NCI-H82 (cell line): ENCODE measurements at regions not wholly inside any gene's neighbourhood (a gene's known extent, or its start where the extent isn't known, plus 50 kb on each side); places are given as distances from the start of the nearest gene placed in this dataset.
A peak's percentile ranks its signal among the peaks of the same experiment; 100 is the strongest.
"Not testable (repeated sequence)": the region's sequence is repeated elsewhere in the genome, so short reads cannot be mapped to it uniquely, and the experiment has no call there.

Source experiments
- DNase-seq: peaks from one replicate; lab custom pipeline; 2025; lab: John Stamatoyannopoulos, UW

DNA sequence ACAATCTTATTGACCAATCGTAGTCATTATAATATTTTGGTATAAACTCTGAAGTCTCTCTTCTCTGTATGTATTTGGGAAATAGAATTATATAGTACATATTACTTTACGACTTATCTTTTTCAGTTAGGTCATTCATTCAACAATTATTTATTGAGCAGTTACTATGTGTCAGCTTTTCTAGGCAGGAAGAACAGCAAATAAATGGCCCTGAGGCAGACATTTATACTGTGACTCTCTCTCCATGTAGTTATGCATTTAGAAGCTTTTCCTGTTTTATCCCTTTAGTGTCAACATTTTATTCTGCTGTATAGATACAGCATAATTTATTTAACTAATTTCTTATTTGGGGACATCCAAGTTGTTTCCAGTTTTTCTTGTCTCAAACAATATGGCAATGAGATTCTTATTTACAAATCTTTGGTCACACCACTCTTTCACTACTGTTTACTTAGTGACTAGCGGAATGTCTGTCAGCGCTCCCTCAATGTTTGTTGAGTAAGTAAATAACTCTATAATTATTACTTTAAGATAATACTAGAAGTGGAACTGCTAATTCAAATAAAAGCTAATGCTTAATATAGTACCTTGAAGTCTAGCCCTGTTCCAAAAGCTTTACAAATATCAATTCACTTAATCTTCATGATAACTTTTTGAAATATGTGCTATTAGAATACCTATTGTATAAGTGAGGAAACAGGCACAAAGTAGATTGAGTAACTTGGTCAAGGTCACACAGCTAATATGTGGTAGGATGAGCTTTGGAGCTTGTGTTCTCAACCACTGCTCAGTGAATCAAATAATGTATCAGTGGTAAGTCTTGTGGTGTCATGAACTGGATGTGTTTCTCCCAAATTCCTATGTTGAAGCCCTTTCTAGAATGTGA, 465.6 kb downstream of the SIPA1L2 start:
- no peak for DNase-seq

DNA sequence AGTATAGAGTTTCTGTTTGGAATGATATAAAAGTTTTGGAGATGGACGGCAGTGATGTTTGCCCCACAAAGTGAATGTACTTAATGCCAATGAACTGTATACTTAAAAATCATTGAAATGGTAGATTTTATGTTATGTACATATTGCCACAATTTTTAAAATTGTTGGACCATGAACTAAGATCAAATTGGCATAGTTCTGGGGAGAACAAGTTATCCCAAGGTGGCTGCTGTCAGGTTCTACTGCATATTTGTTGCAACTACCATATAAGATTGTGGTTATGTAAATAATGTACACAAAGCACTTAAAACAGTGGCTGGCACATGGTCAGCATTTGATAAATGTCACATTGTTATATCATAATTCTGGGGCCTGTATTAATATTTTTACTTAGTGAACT, 466.4 kb downstream of the SIPA1L2 start:
- DNase-seq: no peak

DNA sequence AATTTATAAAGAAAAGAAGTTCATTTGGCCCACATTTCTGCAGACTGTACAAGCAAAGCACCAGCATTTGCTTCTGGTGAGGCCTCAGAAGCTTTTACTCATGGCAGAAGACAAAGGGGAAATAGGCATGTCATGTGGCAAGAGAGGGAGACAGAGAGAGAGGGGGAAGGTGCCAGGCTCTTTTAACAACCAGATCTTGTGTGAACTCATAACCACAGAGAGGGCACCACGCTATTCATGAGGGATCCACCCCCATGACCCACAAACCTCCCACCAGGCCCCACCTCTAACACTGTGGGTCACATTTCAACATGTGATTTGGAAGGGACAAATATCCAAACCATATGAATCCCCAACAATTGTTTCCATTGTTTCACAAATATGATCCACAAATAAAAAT, 467.9 kb downstream of the SIPA1L2 start:
- DNase-seq: no peak

DNA sequence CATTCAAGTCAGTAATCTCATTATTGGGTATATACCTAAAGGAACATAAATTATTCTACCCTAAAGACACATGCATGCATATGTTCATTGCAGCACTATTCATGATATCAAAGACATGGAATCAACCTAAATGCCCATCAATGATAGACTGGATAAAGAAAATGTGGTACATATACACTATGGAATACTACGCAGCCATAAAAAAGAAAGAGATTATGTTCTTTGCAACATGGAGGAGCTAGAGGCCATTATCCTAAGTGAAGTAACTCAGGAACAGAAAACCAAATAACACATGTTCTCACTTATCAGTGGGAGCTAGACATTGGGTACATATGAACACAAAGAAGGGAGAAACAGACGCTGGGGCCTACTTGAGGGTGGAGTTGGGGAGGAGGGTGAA, 471.4 kb downstream of the SIPA1L2 start:
- not testable (repeated sequence) for DNase-seq

DNA sequence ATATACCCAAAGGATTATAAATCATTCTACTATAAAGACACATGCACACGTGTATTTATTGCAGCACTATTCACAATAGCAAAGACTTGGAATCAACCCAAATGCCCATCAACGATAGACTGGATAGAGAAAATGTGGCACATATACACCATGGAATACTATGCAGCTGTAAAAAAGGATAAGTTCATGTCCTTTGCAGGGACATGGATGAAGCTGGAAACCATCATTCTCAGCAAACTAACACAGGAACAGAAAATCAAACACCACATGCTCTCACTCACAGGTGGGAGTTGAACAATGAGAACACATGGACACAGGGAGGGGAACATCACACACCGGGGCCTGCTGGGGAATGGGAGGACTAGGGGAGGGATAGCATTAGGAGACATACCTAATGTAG, 473.9 kb downstream of the SIPA1L2 start:
- not testable (repeated sequence) for DNase-seq

DNA sequence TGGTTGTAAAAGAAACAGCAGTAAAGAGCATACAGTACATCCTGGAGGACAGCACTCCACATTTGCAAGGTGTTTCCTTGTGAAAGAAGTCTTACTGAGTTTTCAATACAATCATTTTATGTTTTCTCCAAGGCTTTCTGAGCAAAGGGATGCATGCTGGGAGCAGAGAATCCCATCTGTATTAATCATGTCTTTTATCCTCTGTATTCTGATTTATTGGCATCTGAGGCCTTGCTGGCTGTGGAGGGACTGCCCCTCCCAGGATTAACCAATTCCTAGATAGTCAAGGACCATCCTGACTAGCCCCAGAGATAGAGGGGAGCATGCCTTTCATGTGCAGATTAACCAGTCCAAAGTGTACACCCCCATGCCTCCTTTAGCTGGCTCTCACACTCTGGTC, 476.3 kb downstream of the SIPA1L2 start:
- peak; percentile 24 for DNase-seq

DNA sequence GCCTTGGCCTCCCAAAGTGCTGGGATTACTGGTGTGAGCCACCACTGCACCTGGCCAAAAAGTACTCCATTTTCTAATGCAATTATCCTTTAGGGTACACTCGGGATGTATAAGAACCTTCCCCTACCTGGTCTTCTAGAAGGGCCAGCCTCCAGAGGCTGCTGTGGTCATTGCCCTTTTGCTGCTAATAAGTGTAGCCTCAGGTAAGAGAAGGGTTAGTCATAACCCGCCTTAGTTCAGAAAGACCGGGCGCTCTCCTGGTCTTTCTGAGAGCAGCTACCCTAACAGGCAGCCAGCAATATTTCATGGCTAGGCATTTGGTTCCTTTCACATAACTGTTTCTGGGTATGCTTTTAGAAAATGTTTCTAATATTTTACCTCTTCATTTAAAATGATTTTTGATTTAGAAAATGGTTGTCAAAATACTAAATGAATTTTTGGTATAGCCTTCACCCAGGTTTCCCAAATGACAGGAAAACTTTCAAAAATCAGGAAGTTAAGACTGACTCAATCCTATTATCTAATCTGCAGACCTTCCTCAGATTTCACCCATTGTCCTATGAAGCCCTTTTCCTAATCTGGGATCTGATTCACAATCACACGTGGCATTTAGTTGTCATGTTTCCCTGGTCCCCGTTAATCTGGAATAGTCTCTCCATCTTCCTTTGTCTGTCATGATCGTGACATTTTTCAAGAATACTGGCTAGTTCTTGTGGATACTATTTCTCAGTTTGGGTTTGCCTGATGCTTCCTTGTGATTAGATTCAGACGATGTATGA, 479.0 kb downstream of the SIPA1L2 start:
- DNase-seq: peak; percentile 36

DNA sequence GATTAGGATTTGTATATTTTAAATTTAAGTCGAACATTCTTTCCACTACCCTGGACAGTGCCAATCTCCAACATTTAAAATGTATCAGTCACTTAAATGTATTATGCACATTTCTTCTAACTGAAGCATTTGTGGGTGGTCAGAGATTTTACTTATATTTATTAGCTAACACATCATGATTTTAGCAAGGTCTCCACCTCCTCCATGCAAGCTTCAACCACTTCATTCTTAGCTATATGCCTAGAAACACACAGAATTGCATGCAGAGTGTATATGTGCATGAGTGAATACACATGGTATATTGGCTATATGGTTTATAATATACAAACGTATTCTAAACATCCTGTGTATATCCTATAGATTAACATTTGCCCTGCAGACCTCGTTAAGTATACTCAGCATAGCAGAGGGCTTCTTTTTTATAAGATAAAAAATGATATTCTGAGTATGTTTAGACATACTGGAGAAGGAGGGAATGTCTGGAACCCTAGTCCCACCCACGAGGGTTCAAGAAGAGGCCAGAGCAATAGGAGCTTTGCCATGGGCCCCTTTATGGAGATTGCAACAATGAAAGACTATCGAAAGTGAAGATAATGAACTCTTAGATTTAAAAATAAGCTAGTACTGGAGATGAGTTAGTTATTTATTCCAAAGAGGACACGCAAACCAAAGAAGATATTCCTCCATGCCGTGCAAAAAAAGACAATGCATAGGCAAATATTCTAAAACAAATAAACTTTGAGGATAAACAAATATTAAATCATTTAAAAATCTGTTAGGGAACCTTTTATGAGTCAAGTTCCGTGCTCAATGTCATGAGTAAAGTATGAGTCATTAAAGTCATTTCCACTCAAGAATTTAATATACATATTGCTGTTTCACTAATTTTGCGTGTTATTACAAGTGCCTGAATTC, 480.4 kb downstream of the SIPA1L2 start:
- DNase-seq: no peak

DNA sequence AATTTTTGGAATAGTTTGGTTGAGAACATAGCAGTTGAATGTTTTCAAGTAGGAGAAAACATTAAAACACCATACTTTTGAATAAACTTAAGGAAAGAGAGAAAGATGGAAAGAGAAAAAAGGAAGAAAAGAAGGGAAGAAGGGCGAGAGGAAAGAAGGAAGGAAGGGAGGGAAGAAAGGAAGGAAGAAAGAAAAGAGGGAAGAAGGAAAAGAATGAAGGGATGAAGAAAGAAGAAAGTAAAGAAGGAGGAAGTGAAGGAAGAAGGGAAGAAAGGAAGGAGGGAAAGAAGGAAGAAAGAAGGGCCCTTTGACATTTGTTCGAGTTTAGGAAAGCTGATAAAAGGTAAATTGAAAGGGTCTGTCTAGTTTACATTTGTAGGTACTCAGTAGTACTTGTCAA, 482.7 kb downstream of the SIPA1L2 start:
- DNase-seq: no peak

DNA sequence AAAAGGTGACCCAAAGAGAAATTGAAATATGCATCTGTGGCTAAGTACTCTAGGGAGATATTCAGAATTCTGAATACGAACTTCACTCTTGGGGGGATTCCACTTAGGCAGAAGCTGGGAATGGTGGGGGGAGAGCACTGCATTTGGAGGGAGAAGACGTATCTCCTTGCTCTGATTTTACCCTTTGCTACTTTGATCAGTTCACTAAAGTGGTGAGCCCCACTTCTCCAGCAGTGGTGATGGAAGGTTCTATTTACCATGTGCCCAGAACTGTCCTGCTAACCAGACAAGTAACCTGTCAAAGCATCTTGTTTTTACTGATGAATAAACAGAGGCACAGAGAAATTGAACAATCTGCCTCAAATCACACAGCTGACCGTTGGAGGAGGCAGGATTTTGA, 483.4 kb downstream of the SIPA1L2 start:
- no peak for DNase-seq

DNA sequence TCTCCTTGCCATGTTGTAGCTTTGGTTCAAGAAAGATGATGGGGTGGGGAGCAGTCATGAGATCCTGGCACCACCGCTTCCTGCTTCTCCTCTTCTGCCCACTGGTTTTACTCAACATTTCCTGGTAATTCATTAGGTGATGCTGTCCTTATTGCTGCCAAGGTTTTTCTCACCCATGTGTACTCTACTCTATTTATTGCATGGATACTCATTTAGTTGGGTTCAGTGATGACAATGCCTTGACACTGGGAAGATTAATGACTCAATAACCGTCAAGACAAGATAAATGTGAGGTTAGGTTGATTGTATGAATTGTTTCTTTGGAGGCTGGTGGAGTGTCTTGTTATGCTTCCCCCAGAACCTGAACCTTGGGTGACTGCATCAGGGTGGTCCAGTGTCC, 484.2 kb downstream of the SIPA1L2 start:
- no peak for DNase-seq

DNA sequence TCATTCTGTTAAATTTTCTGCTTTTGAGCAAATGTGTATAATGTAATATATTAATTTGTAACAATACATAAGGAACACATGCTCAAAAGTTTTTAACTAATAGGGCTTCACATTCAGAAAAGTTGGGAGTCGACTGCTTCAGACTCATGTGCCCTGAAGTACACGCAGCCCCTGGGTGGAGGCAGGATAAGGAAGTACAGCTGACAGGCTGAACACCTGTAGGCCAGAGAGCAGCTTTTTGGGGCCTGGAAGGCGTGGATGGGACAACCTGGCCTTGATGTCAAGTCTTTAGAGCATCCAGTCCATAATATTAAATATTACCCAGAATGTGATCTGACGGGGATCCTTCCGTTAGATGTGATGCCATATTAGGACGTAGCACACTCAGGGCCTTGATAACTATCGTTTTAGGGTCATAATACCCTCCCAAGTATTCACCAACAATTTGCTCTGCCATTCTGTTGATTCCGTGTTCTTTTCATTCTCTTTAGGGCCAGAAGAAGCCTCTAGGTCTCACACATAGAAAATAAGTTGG, 485.2 kb downstream of the SIPA1L2 start:
- no peak for DNase-seq

DNA sequence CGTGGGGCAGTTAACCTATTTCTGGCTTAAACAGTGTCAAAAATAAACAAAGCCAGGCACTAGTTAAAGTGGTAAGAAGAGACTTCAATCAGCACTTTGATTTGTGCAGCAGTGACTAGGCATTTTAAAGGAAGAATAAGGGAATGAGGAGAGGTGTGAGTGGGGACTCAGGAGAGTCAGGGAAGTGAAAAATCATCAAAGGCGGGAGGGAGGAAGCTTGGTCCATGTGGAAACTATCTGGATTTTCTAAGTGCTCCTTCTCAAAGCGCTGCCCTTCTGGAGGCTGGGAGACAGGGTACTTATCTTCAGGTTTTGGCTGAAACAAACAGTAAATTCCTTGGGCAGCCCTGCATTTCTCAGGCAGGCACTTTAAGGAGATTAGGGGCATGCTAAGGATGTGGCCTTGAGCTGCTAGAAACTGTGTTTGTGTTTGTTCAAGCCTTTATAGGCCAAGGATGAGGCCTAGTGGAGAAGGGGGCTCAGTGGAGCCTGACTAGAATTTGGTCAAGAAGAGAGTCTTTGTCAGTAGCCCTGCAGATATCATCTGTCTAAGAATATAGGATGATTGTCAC, 486.5 kb downstream of the SIPA1L2 start:
- peak; percentile 74 for DNase-seq

DNA sequence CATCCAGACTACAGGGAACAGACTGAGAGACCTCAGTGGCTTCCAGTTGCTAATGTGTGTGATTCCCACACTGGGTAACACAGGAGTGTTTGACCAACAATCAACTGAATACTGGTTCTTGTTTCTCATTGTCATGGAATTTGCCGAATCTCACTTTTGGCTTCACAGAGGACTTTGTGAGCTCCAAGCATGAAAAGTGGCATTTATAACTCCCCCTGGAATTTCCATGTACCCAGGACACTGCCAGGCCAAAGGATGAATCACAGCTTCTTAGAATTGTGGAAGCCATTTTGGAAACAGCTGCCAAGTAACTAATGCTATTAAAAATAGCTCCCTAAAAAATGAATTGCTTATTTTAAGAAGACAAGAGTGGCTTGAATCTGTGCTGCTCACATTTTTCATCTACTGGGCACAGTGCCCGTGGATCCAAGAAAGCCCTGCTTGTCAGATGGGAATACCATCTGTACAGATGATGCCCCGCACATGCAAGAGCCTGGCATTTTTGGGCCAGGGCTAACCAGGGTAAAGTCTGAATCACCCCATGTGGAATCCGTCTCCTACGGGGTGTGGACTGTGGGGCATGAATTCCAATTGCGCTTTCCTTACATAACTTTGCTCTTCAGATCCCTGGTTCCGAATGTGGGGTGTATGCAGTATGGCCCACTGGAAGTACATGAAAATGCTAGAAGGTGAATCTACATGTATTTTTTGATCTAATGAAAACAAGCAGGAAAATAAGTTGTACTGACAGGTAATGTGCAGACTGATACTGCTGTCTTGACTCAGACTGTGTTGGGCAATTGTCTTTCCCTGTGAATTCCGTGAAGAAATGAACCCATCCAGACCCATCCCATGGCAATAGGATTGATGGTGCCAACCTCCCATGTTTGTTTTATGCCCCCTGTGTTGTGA, 487.3 kb downstream of the SIPA1L2 start:
- DNase-seq: no peak

DNA sequence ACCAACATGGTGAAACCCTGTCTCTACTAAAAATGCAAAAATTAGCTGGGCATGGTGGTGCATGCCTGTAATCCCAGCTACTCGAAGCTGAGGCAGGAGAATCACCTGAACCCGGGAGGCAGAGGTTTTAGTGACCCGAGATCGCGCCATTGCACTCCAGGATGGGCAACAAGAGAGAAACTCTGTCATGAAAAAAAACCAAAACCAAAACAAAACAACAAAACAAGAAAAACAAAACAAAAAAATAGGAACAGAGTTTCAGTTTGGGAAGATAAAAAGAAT, 488.8 kb downstream of the SIPA1L2 start:
- DNase-seq: not testable (repeated sequence)

DNA sequence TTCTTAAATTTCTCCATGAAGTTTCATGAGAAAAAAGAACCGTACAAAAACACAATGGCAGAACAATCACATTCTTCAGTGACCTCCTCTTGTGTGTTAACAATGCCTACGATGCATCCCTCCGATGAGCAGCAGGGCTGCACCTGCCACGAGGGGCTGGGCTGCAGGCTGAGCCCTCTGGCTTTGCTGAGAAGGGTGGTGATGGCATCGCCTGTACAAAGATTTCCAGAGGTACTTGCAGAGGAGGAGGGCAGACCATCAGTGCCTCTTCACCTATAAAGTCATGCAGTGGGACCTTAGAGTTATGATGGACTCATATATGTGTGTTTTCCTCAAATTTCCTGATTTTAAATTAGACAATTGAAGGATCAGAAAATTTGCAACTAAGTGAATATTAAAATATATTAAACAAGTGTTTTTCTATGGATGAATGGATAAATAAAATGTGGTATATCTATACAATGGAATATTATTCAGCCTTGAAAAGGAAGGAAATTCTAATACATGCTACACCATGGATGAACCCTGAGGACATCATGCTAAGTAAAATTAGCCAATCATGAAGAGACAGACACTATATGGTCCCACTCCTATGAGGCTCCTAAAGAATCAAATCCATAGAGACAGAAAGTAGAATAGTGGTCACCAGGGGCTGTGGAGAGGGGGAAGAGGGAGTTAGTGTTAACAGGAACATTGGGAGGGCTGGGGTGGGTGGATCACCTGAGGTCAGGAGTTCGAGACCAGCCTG, 489.3 kb downstream of the SIPA1L2 start:
- DNase-seq: no peak

DNA sequence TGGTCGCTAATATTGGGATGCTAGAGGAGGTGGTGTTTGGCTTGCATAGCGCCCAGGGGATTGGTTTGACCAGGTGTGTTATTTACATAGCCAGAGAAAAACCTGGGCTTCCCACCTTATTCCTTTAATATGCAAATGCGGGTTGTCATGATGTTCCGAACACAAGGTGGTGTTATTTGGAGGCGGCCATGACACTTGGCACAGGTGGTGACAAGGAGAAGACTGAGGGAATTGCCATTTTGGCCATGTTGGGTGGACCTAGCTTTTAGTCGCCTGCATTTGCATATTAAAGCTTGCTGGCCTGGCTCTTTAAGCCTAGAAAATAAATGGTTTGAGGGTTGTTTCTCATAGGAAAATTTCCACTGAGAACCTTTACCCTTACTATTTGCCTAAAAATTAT, 490.5 kb downstream of the SIPA1L2 start:
- DNase-seq: no peak

DNA sequence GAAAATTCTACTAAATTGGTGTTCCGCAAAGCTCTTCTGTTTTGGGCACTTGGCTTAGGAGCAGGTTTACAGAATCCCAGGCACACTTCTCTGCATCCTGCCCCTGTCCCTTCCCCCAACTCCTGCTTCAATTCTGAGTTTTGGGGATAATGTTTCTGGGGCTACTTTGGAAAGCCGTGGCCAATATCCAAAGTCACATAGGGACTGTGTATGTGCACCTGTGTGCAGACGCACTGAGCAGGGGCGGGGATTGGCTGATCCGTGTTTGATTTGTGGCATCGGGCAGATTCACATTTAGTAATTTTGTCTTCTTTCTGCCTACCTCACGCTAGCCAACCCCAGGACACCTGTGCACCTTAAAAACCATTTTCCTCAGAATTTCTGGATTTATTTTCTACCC, 491.9 kb downstream of the SIPA1L2 start:
- no peak for DNase-seq

DNA sequence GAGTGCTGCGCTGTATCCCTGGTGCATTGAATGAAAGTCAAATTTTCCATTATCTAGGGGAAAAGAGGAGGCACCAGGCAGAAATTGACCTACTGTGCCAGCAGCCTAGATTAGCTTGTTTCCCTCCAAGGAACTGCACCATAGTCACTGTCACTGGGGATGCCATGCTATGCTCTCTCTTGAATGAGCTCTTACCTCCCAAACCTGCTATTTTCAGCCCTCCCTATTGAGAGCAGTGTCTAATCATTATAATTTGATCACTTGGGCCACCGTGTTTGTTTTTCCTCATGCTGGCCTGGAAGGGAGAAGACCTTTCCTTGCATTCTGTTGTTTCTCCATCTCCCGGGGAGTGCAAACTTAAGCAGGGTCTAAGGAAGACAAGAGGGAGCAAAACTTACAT, 492.9 kb downstream of the SIPA1L2 start:
- no peak for DNase-seq

DNA sequence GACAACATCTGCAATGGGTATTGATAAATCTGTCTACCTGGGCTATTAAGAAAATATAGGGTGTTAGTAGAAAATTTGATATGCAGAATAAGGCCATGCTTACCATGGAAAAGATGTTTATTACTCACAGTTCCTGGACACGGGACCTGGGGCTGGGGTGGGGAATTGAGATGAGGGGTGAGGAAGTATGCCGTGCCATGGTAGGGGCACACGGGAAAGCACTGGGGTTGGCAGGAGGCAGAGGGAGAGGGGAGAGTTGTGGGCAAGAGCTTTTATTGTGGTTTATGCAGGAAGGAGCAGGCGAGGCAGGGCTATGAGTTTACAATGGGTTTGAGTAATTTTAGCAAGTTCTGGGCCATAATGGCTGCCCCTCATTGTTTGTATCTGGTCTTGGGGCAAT, 493.8 kb downstream of the SIPA1L2 start:
- no peak for DNase-seq
